IPS-NIHi7 (cell line): ENCODE measurements at regions not wholly inside any gene's neighbourhood (a gene's known extent, or its start where the extent isn't known, plus 50 kb on each side); places are given as distances from the start of the nearest gene placed in this dataset.

Source experiments
- DNase-seq: peaks from one replicate; pipeline ENCODE4 v3.0.0; 2012; ENCODE audit warnings: mixed read lengths; ENCODE audit errors: extremely low spot score

DNA sequence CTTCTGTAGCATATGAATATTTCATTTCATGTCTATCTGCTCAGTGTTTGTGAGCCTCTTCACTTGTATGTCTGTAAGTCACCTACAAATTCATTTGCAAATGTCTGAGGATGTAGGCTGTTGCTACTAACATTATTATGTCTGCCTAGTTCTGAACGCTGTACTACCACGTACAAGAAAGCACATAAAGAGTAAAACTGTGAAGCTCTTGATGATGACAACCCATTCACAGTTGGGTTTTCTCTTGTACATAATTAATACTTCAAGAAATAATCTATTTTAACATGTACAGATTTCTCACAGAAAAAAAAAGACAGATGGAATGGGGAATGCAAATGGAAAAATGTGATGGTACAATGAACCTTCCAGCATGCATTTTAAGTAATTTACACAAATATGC is 64.3 kb upstream of the CPNE8 start:
- DNase-seq = no peak

DNA sequence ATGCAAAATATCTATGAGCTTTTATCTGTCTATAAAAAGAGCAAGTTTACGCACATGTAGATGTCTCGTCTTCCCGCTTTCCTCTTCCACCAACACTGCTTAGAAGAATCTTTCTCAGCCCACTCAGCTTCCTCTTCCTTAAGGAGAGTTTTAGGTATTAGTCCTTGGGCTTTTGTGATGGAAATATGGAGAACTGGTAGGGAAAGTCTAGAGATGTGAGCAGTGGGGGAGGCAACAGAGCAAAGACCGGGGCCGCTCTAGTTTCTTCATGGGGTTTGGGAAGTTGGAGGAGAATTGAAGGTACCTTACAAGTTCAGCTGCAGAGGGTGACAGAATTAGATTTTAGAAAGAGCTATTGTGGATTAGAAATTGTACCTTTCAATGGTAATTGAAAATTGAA is 56.3 kb upstream of the CPNE8 start:
- DNase-seq = peak; percentile 11

DNA sequence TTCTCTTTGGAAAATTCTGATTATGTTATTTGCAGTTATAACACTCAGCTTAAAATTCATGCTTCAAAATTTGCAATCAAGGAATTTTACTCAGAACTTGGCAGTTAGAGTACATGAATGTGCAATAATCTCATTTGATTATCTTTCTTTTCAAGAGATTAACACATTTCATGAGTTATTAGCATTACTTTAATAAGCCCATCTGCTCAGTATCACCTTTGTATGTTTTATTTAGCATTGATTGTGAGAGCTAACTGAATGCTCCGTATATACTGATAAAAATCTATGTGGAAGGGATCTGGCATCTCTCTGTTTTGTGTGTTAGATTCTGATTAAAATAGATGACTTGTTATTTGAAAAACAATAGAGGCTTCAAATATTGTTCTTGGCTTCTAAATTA is 55.6 kb upstream of the CPNE8 start:
- DNase-seq = no peak

DNA sequence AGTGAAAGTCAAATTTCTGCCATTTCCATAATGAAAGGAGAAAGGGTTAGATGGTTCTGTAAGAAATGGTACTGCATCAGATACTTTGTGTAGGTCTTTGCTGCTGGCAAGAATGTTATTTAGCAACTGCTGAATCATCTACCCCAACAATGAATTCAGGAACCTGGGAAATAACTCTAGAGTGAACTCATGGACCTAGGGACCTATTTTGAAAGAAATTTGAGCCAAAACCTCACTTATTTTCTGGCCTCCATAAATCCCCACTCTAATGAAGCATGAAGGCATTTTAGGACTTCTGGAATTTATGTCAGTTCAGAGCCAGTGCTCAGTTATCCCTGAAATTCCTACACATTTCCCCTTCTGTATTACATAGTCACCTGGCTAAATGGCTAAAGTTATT is 50.9 kb upstream of the CPNE8 start:
- no peak for DNase-seq
